Common myeloid progenitor, CD34-positive (primary cell): ENCODE measurements at regions not wholly inside any gene's neighbourhood (a gene's known extent, or its start where the extent isn't known, plus 50 kb on each side); places are given as distances from the start of the nearest gene placed in this dataset.

Source experiments
- CTCF ChIA-PET: fragments of 350-600 bp; sonication (Branson Sonifier 250); formaldehyde crosslinking; loops from one replicate; lab custom pipeline; 2021; ENCODE audit warnings: antibody characterized with exemption; lab: Charles Lee
- POLR2A ChIA-PET: fragments of 350-600 bp; sonication (Branson Sonifier 250); formaldehyde crosslinking; loops from one replicate; lab custom pipeline; 2021; ENCODE audit warnings: antibody characterized with exemption; lab: Charles Lee
- DNase-seq, 3 donors: peaks; one replicate each; pipeline versions ENCODE4 v3.0.0 to v3.0.0-alpha.2; 2013
- H3K27ac ChIP-seq, 2 experiments: 1 replicate in 1 of 2; 2 replicates in 1 of 2; pipeline ENCODE4 v1.7.0; 2013; ENCODE audit warnings: inconsistent platforms in 2 of 2, low read length in 2 of 2, mild to moderate bottlenecking in 2 of 2, low read depth in 1 of 2, moderate library complexity in 1 of 2; ENCODE audit not compliant: severe bottlenecking in 2 of 2, insufficient read depth in 1 of 2, poor library complexity in 1 of 2
- H3K27me3 ChIP-seq, 5 experiments: replicated peaks in 2 of 5; 1 replicate in 3 of 5; 2 replicates in 2 of 5; pipeline versions ENCODE4 v1.6.1 to v1.7.0; 2013; ENCODE audit warnings: low read length in 4 of 5, mild to moderate bottlenecking in 2 of 5, moderate library complexity in 2 of 5, inconsistent platforms in 1 of 5; ENCODE audit not compliant: insufficient read depth in 5 of 5, control insufficient read depth in 4 of 5
- H3K36me3 ChIP-seq, 4 experiments: 1 replicate in 2 of 4; 2 replicates in 2 of 4; pipeline versions ENCODE4 v1.6.1 to v1.7.0; 2013; ENCODE audit warnings: low read length in 3 of 4, control low read depth in 1 of 4, mild to moderate bottlenecking in 1 of 4; ENCODE audit not compliant: control insufficient read depth in 4 of 4, insufficient read depth in 4 of 4
- H3K4me1 ChIP-seq, 4 experiments: 1 replicate in 3 of 4; 2 replicates in 1 of 4; pipeline versions ENCODE4 v1.6.1 to v1.7.1; 2013; ENCODE audit warnings: low read length in 3 of 4, mild to moderate bottlenecking in 3 of 4, control low read depth in 1 of 4, inconsistent platforms in 1 of 4, moderate library complexity in 1 of 4; ENCODE audit not compliant: control insufficient read depth in 4 of 4, insufficient read depth in 4 of 4; ENCODE audit errors: control extremely low read depth in 1 of 4
- H3K4me3 ChIP-seq, 7 experiments: 1 replicate in 4 of 7; 2 replicates in 3 of 7; pipeline versions ENCODE4 v1.5.1 to v1.7.0; 2013; ENCODE audit warnings: mild to moderate bottlenecking in 7 of 7, low read length in 6 of 7, moderate library complexity in 6 of 7, inconsistent platforms in 2 of 7, low read depth in 2 of 7, control low read depth in 1 of 7; ENCODE audit not compliant: insufficient read depth in 4 of 7, control insufficient read depth in 1 of 7; ENCODE audit errors: extremely low read depth in 1 of 7
- H3K9me3 ChIP-seq, 5 experiments: 1 replicate in 4 of 5; 2 replicates in 1 of 5; pipeline versions ENCODE4 v1.6.1 to v1.7.1; 2013; ENCODE audit warnings: low read length in 4 of 5, mild to moderate bottlenecking in 2 of 5, inconsistent platforms in 1 of 5, low read depth in 1 of 5, moderate library complexity in 1 of 5; ENCODE audit not compliant: control insufficient read depth in 4 of 5, insufficient read depth in 2 of 5; ENCODE audit errors: control extremely low read depth in 1 of 5
- WGBS: methylation state at CpG from one replicate; pipeline ENCODE4 v1.1.5; 2013; ENCODE audit not compliant: insufficient coverage; 5-methylcytosine and 5-hydroxymethylcytosine counted together

- H3K4me3 ChIP-seq: no peak overlapping the region
- no CpG with 5 or more reads among the region's 3 CpGs for WGBS
- H3K4me1 ChIP-seq: no peaks in the 10 kb centered on the region
- no peaks in the 10 kb centered on the region for H3K9me3 ChIP-seq
- ChIA-PET POLR2A (no interaction called here), CTCF (no interaction called here)
- H3K27ac ChIP-seq: no peak overlapping the region
- no peaks in the 10 kb centered on the region for H3K27me3 ChIP-seq
- DNase-seq: no peak
- H3K36me3 ChIP-seq: no peaks in the 10 kb centered on the region
Observed at GRCh38 chr5:155471027-155471426, 457.5 kb downstream of the KIF4B start.

DNA sequence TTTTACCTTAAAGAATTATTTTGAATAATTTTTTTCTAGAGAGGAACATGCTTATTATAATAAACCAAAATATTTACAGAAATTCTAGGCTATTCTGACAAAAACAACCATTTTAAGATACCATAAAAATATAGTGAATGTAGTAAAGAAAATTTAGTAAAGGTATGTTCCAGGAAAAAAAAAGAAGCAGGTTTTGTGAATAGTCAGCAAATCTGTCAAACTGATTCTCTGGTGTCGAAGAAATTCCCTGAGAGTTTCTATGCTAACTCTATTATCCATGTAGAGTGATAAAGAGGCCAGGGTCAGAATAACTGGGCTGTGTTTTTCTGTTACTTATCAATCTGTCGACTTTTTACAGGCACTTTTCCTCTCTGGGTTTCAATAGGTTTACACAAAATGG lies 459.2 kb downstream of the KIF4B start:
- no peaks in the 10 kb centered on the region for H3K4me1 ChIP-seq
- no peaks in the 10 kb centered on the region for H3K27me3 ChIP-seq
- 100% methylated on average over 1 of the region's 2 CpGs for WGBS
- H3K9me3 ChIP-seq: no peaks in the 10 kb centered on the region
- ChIA-PET CTCF (no interaction called here), POLR2A (no interaction called here)
- H3K4me3 ChIP-seq: no peak overlapping the region
- DNase-seq: no peak
- no peaks in the 10 kb centered on the region for H3K36me3 ChIP-seq
- H3K27ac ChIP-seq: no peak overlapping the region

- no peak for DNase-seq
- ChIA-PET POLR2A (no interaction called here), CTCF (no interaction called here)
- Histone ChIP-seq H3K27ac (no peak overlapping the region), H3K36me3 (no peaks in the 10 kb centered on the region), H3K4me3 (no peak overlapping the region), H3K9me3 (no peaks in the 10 kb centered on the region), H3K4me1 (no peaks in the 10 kb centered on the region), H3K27me3 (no peaks in the 10 kb centered on the region)
- no CpG with 5 or more reads among the region's 2 CpGs for WGBS
Observed at GRCh38 chr5:155475318-155475717, 461.8 kb downstream of the KIF4B start.

DNA sequence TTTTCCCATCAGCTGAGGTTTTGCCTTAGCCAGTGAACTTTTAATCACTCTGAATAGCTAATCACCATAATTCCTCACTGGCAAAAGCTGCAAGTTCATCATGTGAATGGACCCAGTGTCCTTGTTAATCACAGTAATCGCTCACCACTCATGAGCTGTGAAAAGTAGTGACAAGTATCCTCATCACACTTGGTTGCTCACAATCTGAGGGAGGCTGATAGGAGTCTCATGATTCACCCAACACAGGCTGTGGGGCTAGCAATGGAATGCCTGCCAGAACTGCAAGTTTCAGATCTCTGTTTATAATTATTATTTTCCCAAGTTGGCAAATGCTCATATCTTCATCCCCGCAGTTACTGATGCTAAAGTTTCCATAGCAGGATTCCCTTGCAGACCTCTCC lies 467.2 kb downstream of the KIF4B start:
- CTCF ChIA-PET: no interaction called here
- 88% methylated on average over 2 of the region's 2 CpGs for WGBS

GRCh38 chr5:155481182-155481581 lies 467.6 kb downstream of the KIF4B start:
- ChIA-PET CTCF (no interaction called here), POLR2A (interaction anchor here (0.6 kb wide), 1 partner anchor 1224 kb away, joined by 4 read pairs; no protein-coding TSS in a partner anchor)
- Histone ChIP-seq H3K27ac (no peak overlapping the region), H3K4me1 (no peaks in the 10 kb centered on the region), H3K36me3 (no peaks in the 10 kb centered on the region), H3K27me3 (no peaks in the 10 kb centered on the region), H3K9me3 (no peaks in the 10 kb centered on the region), H3K4me3 (no peak overlapping the region)
- DNase-seq: no peak
- WGBS: 83% methylated on average over 1 of the region's 1 CpG

More for the DNA sequence above, 467.2 kb downstream of the KIF4B start:
- no peaks in the 10 kb centered on the region for H3K27me3 ChIP-seq
- no peak overlapping the region for H3K27ac ChIP-seq
- no peaks in the 10 kb centered on the region for H3K9me3 ChIP-seq
- no peak overlapping the region for H3K4me3 ChIP-seq
- no peaks in the 10 kb centered on the region for H3K4me1 ChIP-seq
- H3K36me3 ChIP-seq: no peaks in the 10 kb centered on the region
- POLR2A ChIA-PET: no interaction called here
- DNase-seq: no peak

DNA sequence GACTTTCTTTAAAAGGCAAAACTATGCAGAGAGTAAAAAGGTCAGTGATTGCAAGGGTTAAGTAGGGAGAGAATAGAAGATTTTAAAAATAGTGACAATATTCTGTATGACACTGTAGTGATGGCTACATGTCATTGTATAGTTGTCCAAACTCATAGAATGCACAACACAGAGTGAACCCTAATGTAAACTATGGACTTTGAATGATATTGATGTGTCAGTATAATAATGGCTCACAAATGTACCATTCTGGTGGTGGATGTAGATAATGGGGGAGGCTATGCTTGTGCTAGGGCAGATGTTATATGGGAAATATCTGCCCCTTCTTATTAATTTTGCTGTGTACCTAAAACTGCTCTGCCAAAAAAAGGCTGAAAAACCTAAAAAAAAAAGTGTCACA lies 468.9 kb downstream of the KIF4B start:
- Histone ChIP-seq H3K27me3 (no peaks in the 10 kb centered on the region), H3K27ac (no peak overlapping the region), H3K4me1 (no peaks in the 10 kb centered on the region), H3K36me3 (no peaks in the 10 kb centered on the region), H3K4me3 (no peak overlapping the region), H3K9me3 (no peaks in the 10 kb centered on the region)
- ChIA-PET POLR2A (no interaction called here), CTCF (no interaction called here)
- no peak for DNase-seq

DNA sequence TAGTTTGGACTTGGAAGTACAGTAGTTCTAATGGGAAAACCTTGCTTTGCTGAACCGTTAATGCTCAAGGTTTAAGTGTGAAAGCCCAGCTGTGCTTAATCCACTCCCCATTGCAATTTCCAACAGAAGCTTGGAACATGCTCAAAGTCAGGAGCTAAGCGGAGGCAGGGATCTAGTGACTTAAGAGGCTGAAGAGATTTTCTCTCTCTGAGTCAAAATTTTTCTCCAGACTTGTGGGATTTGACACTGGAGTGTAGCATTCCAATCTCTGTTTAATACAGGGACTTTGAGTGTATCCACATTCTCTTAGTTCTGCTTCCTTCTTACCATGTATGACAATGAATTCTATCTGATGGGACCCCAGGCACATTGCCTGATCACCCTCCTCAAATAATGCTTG lies 471.8 kb downstream of the KIF4B start:
- Histone ChIP-seq H3K4me1 (no peaks in the 10 kb centered on the region), H3K27ac (no peak overlapping the region), H3K36me3 (no peaks in the 10 kb centered on the region), H3K4me3 (no peak overlapping the region), H3K9me3 (no peaks in the 10 kb centered on the region), H3K27me3 (no peaks in the 10 kb centered on the region)
- POLR2A ChIA-PET: no interaction called here
- DNase-seq: no peak
- 60% methylated on average over 1 of the region's 2 CpGs for WGBS
- CTCF ChIA-PET: no interaction called here
